ENCODE measurements at regions not wholly inside any gene's neighbourhood (a gene's known extent, or its start where the extent isn't known, plus 50 kb on each side); places are given as distances from the start of the nearest gene placed in this dataset.

DNA sequence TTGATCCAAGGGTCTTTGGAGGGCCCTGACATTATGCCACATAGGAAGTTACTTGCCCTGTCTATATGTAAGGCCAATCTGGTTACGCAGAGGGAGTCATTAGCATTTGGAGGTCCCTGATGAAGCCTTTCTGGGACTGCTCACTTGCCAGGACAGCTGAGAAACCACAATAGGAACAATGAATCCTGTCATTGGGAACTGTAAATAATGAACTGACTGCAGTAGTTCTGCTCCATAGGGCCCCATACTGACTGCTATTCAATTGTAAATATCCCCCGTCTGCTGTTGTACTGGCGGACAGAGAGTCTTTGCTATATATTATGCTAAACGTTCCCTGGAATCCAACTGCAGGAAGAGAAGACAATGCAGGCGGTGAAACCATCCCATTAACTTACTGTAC, 149.4 kb upstream of the DCC start:
- no peak for ATAC-seq (ENCODE audit: insufficient read depth, low FRiP score)

DNA sequence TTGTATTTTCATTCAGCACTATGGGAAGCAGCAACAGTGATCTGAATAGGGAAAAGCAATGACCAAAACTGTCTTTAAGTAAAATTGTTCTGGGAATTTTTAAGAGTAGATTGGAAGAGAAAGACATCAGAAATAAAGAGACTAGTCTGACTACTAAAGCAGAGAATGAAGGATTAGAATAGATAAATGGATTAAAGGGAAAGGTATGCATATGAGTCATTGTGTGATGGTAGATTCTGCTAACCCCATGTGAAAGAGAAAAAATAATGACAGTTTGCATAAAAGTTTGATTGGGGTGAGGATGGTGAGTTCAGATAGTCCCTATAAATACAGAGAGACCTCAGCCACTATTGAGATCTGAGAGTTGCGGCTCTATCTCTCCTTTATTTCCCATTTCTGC, 139.6 kb upstream of the DCC start:
- TF ChIP-seq, protein P1, sequence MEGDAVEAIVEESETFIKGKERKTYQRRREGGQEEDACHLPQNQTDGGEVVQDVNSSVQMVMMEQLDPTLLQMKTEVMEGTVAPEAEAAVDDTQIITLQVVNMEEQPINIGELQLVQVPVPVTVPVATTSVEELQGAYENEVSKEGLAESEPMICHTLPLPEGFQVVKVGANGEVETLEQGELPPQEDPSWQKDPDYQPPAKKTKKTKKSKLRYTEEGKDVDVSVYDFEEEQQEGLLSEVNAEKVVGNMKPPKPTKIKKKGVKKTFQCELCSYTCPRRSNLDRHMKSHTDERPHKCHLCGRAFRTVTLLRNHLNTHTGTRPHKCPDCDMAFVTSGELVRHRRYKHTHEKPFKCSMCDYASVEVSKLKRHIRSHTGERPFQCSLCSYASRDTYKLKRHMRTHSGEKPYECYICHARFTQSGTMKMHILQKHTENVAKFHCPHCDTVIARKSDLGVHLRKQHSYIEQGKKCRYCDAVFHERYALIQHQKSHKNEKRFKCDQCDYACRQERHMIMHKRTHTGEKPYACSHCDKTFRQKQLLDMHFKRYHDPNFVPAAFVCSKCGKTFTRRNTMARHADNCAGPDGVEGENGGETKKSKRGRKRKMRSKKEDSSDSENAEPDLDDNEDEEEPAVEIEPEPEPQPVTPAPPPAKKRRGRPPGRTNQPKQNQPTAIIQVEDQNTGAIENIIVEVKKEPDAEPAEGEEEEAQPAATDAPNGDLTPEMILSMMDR (IDR thresholded peaks at IDR 0.05; ENCODE audit: control extremely low read depth, extremely low read depth) = no peak
- no peaks in the 10 kb centered on the region for H3K9me3 ChIP-seq (ENCODE audit: control insufficient read depth in 4 of 4, insufficient read depth in 3 of 4, low read length in 3 of 4)
- H3K27ac ChIP-seq (ENCODE audit: low read depth in 1 of 2, low read length in 1 of 2) = no peak overlapping the region
- ATAC-seq (ENCODE audit: insufficient read depth, low FRiP score) (no peak), DNase-seq (no peak)
- H3K4me3 ChIP-seq = no peak overlapping the region
- no peaks in the 10 kb centered on the region for H3K36me3 ChIP-seq (ENCODE audit: control insufficient read depth in 4 of 4, insufficient read depth in 4 of 4, low read length in 4 of 4)
- H3K9ac ChIP-seq (ENCODE audit: insufficient read depth in 1 of 2, low read length in 2 of 2) = no peak overlapping the region
- no peaks in the 10 kb centered on the region for H3K4me1 ChIP-seq (ENCODE audit: control insufficient read depth in 5 of 5, insufficient read depth in 5 of 5, low read length in 5 of 5)
- H3K27me3 ChIP-seq (ENCODE audit: control insufficient read depth in 3 of 3, insufficient read depth in 3 of 3, low read length in 2 of 3) = no peaks in the 10 kb centered on the region
- 92 to 93% methylated on average over 1 of the region's 1 CpG for WGBS, 2 donors

More for the DNA sequence above, 149.4 kb upstream of the DCC start:
- Histone ChIP-seq H3K4me1 (ENCODE audit: control insufficient read depth in 5 of 5, insufficient read depth in 5 of 5, low read length in 5 of 5) (no peaks in the 10 kb centered on the region), H3K9me3 (ENCODE audit: control insufficient read depth in 4 of 4, insufficient read depth in 3 of 4, low read length in 3 of 4) (no peaks in the 10 kb centered on the region), H3K9ac (ENCODE audit: insufficient read depth in 1 of 2, low read length in 2 of 2) (no peak overlapping the region), H3K36me3 (ENCODE audit: control insufficient read depth in 4 of 4, insufficient read depth in 4 of 4, low read length in 4 of 4) (no peaks in the 10 kb centered on the region), H3K4me3 (no peak overlapping the region), H3K27me3 (ENCODE audit: control insufficient read depth in 3 of 3, insufficient read depth in 3 of 3, low read length in 2 of 3) (no peaks in the 10 kb centered on the region), H3K27ac (ENCODE audit: low read depth in 1 of 2, low read length in 1 of 2) (no peak overlapping the region)
- 72 to 74% methylated on average over 5 of the region's 5 CpGs for WGBS, 2 donors
- TF ChIP-seq, protein P1 (IDR thresholded peaks at IDR 0.05; ENCODE audit: control extremely low read depth, extremely low read depth) = no peak
- no peak for DNase-seq

DNA sequence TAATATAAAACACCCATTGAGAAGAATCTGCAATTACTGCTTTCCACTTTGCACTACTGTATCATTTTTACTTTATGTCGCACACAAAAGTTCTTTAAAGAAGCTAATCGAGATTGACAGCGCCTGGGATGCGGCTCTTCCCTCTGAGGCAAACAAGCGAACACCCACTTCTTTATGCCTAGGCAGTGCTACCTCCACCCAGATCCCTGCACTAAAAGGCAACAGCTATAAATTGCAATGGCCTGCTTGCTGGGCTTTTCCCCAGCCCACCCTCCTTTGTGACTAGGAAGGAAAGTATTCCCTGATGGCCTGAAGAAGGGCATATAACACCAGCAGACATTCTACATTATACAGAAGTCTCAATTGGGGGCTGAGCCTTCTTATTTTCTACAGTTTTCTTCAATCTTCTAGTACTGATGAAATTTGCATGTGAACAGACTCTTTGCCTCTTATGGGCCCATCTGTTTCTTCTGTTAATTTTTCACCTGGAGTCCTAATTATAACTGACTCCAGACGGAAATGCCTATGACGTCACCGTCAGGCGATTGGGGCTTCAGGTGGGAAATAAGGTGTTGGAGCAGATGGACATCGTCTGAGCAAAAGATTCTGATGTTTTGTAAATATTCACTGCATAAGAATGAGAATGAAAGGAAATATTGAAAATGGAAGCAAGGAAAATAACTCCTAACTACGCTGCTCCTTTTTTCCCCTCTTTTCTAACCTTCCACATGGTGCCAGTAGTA, 138.9 kb upstream of the DCC start:
- H3K9ac ChIP-seq (ENCODE audit: insufficient read depth in 1 of 2, low read length in 2 of 2) = no peak overlapping the region
- DNase-seq (no peak), ATAC-seq (ENCODE audit: insufficient read depth, low FRiP score) (no peak)
- no peaks in the 10 kb centered on the region for H3K27me3 ChIP-seq (ENCODE audit: control insufficient read depth in 3 of 3, insufficient read depth in 3 of 3, low read length in 2 of 3)
- no peak overlapping the region for H3K4me3 ChIP-seq
- H3K4me1 ChIP-seq (ENCODE audit: control insufficient read depth in 5 of 5, insufficient read depth in 5 of 5, low read length in 5 of 5) = no peaks in the 10 kb centered on the region
- H3K36me3 ChIP-seq (ENCODE audit: control insufficient read depth in 4 of 4, insufficient read depth in 4 of 4, low read length in 4 of 4) = no peaks in the 10 kb centered on the region
- peaks cover 0 to 1% (median 0%) of the 10 kb centered on the region in 4 donors for H3K9me3 ChIP-seq (ENCODE audit: control insufficient read depth in 4 of 4, insufficient read depth in 3 of 4, low read length in 3 of 4)
- 92 to 94% methylated on average over 11 of the region's 11 CpGs for WGBS, 2 donors
- TF ChIP-seq, protein P1 (IDR thresholded peaks at IDR 0.05; ENCODE audit: control extremely low read depth, extremely low read depth) = no peak
- no peak overlapping the region for H3K27ac ChIP-seq (ENCODE audit: low read depth in 1 of 2, low read length in 1 of 2)

GRCh38 chr18:52208646-52209045, 131.4 kb upstream of the DCC start:
- Histone ChIP-seq H3K36me3 (ENCODE audit: control insufficient read depth in 4 of 4, insufficient read depth in 4 of 4, low read length in 4 of 4) (no peaks in the 10 kb centered on the region), H3K9me3 (ENCODE audit: control insufficient read depth in 4 of 4, insufficient read depth in 3 of 4, low read length in 3 of 4) (peaks cover 0 to 2% (median 0%) of the 10 kb centered on the region in 4 donors), H3K4me3 (no peak overlapping the region), H3K27ac (ENCODE audit: low read depth in 1 of 2, low read length in 1 of 2) (no peak overlapping the region), H3K9ac (ENCODE audit: insufficient read depth in 1 of 2, low read length in 2 of 2) (no peak overlapping the region), H3K4me1 (ENCODE audit: control insufficient read depth in 5 of 5, insufficient read depth in 5 of 5, low read length in 5 of 5) (no peaks in the 10 kb centered on the region), H3K27me3 (ENCODE audit: control insufficient read depth in 3 of 3, insufficient read depth in 3 of 3, low read length in 2 of 3) (no peaks in the 10 kb centered on the region)
- WGBS, 2 donors = 91 to 93% methylated on average over 3 of the region's 3 CpGs
- ATAC-seq (ENCODE audit: insufficient read depth, low FRiP score) (no peak), DNase-seq (no peak)
- TF ChIP-seq, protein P1 (IDR thresholded peaks at IDR 0.05; ENCODE audit: control extremely low read depth, extremely low read depth) = no peak

Measured in lung (tissue), 11 donors.